HG02884 (cell line): ENCODE measurements at regions not wholly inside any gene's neighbourhood (a gene's known extent, or its start where the extent isn't known, plus 50 kb on each side); places are given as distances from the start of the nearest gene placed in this dataset.

Experiments used
- ATAC-seq: cut with Tn5 transposase; IDR thresholded peaks from one replicate; pipeline ENCODE4 v1.9.1; 2021; ENCODE audit warnings: mild to moderate bottlenecking, moderate library complexity; ENCODE audit not compliant: unreplicated experiment

DNA sequence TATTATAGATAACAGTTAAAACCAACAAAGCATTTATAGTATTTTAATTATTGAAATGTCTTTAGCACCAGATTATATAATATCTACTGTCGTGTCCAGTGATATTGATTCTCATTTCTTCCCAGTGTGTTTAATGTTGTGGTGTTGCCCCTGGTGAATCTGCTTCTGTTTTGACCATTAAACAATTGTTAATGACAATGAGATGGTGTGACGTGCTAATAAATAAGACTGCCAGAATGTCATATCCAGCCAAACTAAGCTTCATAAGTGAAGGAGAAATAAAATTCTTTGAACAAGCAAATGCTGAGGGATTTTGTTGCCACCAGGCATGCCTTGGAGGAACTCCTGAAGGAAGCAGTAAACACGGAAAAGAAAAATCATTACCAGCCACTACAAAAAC is 480.0 kb upstream of the ROBO1 start:
- no peak for ATAC-seq

- no peak for ATAC-seq
Measured at GRCh38 chr3:80244390-80244789, 476.6 kb upstream of the ROBO1 start.

DNA sequence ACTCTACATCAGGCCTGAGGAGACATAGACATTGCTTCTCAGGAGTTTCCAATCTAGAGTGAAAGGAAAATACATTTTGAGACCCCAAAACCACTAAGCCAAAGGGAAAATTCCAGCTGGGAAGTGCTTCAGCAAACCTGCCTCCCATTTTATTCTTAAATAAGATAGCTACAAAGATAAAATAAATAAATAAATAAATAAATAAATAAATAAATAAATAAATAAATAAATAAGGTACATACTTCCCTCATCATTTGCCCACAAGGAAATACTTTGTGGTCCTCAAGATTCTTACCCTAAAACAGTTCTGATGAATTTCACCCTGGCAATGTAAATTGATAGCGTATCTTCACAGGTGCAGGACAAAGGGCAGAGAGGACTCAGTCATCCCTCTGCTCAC is 474.0 kb upstream of the ROBO1 start:
- no peak for ATAC-seq

DNA sequence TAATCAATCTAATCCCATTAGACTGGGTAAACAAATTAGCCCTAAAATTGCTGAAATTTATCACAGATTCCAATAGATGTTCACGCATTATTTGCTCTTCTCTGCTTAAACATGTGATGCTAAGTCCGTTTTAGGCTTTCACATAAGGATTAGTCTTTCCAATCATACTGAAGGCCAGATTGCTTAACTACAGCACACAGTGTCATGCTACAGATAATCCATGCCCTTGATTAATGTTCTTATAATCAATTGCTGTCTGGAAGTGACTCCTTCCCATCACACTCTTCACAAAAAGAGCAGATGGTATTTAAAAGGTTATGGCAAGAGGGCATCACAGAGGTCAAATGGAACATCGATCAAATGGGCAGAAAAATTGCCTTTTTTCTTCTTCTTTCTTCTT is 471.5 kb upstream of the ROBO1 start:
- no peak for ATAC-seq

DNA sequence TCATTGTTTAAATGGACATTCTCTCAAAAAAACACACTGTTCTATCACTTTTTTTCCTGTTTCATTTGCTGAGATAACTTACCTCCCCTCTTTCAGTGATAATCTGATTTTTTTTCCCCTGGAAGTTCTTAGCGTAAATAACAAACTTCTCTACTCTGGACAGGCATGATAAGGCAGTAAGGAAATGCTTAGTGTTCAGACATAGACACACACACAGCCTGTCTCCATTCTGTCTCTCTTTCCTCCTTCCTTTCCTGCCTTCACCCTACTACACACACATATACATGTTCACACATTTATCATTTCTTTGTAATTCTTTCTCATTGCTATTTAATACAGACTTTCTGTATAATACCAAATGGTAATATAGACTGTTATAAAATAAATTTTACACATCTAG is 470.8 kb upstream of the ROBO1 start:
- ATAC-seq: no peak

- no peak for ATAC-seq
Measured at GRCh38 chr3:80238152-80238551, 470.4 kb upstream of the ROBO1 start.

DNA sequence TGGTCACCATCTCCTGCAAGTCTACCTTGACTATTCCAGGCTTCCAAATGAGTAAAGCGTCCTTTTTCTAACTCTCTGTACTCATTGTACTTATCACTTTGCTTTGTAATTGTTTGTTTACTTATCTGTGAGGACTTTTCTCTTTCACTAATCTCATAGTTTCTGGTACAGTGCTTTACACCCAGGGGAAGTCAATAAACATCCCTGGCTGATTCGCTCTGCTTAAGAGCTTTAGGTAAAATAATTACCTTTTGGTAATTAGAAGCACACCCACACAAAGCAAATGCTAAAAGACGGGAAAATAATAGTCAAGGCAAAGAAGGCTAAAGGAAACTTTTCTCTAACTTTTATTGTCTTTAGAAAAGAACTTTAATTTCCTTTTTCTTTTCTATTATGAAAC is 466.9 kb upstream of the ROBO1 start:
- no peak for ATAC-seq

GRCh38 chr3:80233576-80233975 is 465.8 kb upstream of the ROBO1 start:
- ATAC-seq: no peak

DNA sequence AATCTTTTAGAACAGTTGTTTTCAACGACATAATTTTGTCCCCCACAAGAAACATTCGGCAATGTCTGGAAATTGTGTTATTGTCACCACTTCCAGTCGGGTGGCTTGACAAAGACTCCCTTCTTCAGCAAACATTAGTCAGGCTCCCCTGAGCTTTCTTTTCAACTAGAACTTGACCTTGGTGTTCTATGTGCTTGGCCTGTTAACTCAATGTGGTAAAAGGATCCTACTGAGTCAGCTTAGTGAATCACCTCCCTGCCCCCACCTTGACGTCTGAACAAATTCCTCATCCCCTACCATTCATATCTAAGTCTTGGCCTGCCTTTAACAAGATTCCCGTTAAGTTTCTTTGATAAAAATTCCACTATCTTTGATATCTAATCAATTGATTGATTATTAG is 465.0 kb upstream of the ROBO1 start:
- no peak for ATAC-seq

DNA sequence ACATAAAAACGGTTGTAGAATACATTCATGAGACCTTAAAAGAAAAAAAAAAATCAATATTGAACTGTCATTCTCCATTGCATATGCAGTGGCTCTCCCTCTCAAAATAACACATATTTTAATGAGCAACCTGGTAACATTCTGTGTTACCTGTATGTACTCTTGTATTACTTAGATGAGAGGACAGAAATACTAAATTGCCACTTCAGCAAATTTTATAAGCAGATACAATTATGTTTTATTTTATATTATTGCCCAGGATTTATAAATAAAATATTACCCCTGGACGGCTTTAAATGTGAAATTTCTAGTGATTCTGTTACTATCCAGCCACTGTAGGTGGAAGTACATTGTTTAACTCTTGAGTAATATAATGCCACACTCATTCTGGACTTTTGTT is 463.2 kb upstream of the ROBO1 start:
- no peak for ATAC-seq

- ATAC-seq: no peak
Measured at GRCh38 chr3:80227216-80227615, 459.4 kb upstream of the ROBO1 start.

DNA sequence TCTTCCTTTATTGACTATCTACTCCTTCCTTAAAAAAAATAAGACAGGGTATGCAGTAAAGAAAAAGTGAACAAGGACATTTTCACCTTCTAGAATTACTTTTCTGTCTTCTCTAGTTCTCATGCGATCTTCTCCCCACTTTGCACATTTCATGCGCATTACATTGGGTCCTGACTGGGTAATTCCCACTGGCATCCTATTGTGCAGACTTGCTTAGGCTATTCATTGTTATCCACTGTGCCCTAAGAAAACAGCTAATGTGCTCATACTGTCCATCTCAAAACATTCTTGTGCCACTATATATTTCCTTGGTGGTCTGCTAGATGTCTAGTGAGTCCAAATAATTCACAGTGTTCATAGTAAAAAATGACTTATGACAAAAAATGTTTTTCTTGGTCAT is 447.4 kb upstream of the ROBO1 start:
- ATAC-seq: no peak

DNA sequence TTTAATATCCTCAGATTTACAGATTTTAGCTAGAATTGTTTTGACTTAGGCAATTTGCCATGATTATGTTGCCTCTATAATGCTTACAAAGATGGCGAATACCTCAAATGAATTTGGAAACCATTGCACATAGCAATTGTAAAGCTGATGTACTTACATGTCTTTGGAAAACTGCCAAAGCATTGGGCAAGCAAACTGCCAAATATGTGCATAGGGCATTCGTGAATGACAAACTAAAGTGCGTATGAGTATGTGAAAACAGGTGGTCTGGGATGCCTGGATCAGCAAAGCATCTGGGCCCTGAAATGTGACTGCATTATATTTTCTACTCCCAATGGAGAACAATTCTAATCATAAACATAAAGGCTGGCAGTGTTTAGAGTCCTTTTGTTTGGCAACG is 445.3 kb upstream of the ROBO1 start:
- ATAC-seq: no peak

DNA sequence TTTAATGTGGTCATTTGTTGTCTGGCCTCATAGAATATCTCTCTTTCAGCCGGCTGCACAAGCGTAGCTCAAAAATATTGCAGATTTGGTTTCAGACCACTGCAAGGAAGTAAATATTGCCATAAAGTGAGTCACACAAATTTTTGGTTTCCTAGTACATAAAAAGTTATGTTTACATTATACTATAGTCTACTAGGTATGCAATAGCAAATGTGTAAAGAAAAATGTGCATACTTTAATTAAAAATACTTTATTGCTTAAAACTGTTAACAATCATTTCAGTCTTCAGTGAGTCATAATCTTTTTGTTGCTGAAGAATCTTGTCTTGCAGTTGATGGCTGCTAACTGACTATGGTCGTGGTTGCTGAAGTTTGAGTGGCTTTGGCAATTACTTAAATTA is 425.1 kb upstream of the ROBO1 start:
- ATAC-seq: no peak

GRCh38 chr3:80190051-80190450 is 422.3 kb upstream of the ROBO1 start:
- ATAC-seq: no peak

DNA sequence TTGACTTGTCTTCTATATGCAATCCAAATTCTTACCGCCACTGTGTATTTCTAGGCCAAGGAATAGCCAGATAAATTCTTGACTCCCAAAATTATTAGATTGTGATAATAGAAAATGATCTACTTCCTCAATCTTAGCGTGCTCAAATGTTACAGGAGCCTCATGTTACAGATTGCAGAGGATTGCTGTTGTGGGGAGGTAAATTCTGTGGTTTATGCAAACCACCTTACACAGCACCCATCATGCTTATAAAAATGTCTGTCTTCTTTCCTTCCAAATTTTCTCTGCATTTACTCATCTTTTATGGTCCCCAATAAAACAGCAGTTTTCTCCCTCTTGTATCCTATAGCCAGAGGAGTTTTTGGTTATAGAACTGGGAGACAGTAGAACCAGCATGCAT is 420.2 kb upstream of the ROBO1 start:
- ATAC-seq: no peak

- ATAC-seq: no peak
Measured at GRCh38 chr3:80159990-80160506, 392.2 kb upstream of the ROBO1 start.

DNA sequence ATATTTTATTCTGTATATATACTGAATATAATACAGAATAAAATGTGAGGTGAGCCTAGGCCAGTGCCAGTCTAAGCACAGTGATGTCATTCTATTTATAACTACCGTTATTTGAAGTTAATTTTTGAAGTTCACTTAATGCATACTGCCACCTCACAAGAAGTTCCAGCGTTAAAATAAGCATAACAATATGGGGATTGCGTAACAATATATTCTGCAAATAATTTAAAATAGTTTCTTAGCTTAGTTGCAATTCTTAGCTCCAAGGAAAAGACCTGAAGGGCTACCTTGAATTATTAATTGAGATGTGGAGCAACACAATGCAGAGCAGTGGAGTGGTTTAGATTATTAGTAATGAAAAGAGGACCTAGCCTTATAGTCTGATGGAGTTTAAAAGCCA is 390.5 kb upstream of the ROBO1 start:
- no peak for ATAC-seq

GRCh38 chr3:80157546-80157945 is 389.7 kb upstream of the ROBO1 start:
- no peak for ATAC-seq

DNA sequence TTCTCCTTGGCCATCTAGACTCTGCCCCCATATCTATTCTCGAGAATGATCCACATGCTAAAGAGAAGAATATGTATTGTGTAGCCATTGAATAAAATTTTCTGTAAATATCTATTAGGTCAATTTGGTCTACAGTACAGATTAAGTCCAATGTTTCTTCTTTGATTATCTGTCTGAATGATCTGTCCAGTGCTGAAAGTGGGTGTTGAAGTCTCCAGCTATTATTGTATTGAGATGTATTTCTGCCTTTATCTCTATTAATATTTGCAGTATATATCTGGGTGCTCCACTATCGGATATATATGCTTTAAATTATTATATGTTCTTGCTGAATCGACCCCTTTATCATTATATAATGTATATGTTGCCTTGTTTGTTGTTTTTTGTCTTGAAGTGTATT is 384.9 kb upstream of the ROBO1 start:
- no peak for ATAC-seq

- no peak for ATAC-seq
Measured at GRCh38 chr3:80142714-80143113, 374.9 kb upstream of the ROBO1 start.

DNA sequence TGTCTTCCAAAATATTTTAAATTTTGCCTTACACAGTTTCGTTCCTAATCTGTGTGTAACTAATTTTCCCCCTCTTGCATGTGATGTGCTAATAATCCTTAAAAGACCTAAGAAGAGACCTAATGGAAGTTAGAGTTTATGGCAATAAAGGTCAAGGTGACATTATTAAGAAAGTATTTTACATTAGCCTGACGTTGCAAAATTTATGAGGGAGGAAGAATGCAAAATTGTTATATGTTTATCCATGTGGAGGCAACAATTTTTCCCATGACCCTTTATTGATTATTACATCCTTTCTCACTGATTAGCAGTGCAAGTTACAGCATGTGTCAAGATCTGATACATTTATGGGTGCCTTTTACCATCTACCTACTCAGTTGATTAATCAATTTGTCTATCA is 373.8 kb upstream of the ROBO1 start:
- no peak for ATAC-seq

- no peak for ATAC-seq
Measured at GRCh38 chr3:80116281-80116680, 348.5 kb upstream of the ROBO1 start.

GRCh38 chr3:80114694-80115093 is 346.9 kb upstream of the ROBO1 start:
- no peak for ATAC-seq
